Glutamatergic neuron (in vitro differentiated cells): ENCODE measurements at regions not wholly inside any gene's neighbourhood (a gene's known extent, or its start where the extent isn't known, plus 50 kb on each side); places are given as distances from the start of the nearest gene placed in this dataset.

Experiments used
- DNase-seq: peaks from one replicate; pipeline ENCODE4 v3.0.0; 2022
- H3K27ac Mint-ChIP-seq: one replicate; pipeline ENCODE4 v1.8.0; 2020; ENCODE audit warnings: mild to moderate bottlenecking, mixed read lengths, inconsistent platforms; ENCODE audit not compliant: unreplicated experiment
- H3K27me3 Mint-ChIP-seq: one replicate; pipeline ENCODE4 v1.8.0; 2020; ENCODE audit warnings: mild to moderate bottlenecking, moderate library complexity, mixed read lengths, inconsistent platforms; ENCODE audit not compliant: unreplicated experiment
- H3K36me3 Mint-ChIP-seq: one replicate; pipeline ENCODE4 v1.8.0; 2020; ENCODE audit warnings: mild to moderate bottlenecking, mixed read lengths, inconsistent platforms; ENCODE audit not compliant: unreplicated experiment
- H3K4me1 Mint-ChIP-seq: one replicate; pipeline ENCODE4 v1.8.0; 2020; ENCODE audit warnings: mild to moderate bottlenecking, low read depth, mixed read lengths, inconsistent platforms; ENCODE audit not compliant: unreplicated experiment
- H3K4me3 Mint-ChIP-seq: one replicate; pipeline ENCODE4 v1.8.0; 2020; ENCODE audit warnings: mild to moderate bottlenecking, mixed read lengths, inconsistent platforms; ENCODE audit not compliant: unreplicated experiment
- H3K9me3 Mint-ChIP-seq: one replicate; pipeline ENCODE4 v1.8.0; 2020; ENCODE audit warnings: mild to moderate bottlenecking, moderate library complexity, mixed read lengths, inconsistent platforms; ENCODE audit not compliant: unreplicated experiment
- TF ChIP-seq, protein P1 (sequence below): fragments of 200-600 bp; sonication (generic); IDR thresholded peaks from one replicate; pipeline ENCODE4 v1.5.0; 2021; ENCODE audit not compliant: partially characterized antibody, unreplicated experiment

DNA sequence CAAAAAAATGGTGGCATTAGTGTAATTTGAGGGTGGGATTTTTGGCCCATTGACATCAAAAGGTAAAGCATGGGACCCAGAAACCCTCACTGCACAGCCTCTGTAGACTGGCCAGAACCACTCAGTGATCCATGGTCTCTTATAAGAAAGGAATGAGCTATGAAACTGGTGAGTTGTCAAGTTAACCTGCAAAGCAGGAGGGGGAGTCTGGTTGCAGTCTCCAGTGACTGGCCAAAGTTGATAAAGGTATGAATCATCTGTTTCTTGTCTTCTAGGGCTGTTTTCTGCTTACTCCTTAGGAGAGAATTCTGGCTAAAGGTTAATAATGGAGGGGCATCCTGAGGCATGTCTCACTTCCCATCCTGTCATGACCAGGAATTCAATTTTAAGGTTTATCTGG lies 325.2 kb downstream of the TLR4 start:
- Mint-ChIP-seq H3K27me3 (peaks cover 6% of the 10 kb centered on the region), H3K36me3 (no peaks in the 10 kb centered on the region), H3K27ac (no peak overlapping the region), H3K4me3 (no peak overlapping the region), H3K9me3 (peaks cover 2% of the 10 kb centered on the region), H3K4me1 (peaks cover 9% of the 10 kb centered on the region)
- DNase-seq, result no peak
- TF ChIP-seq, protein P1, sequence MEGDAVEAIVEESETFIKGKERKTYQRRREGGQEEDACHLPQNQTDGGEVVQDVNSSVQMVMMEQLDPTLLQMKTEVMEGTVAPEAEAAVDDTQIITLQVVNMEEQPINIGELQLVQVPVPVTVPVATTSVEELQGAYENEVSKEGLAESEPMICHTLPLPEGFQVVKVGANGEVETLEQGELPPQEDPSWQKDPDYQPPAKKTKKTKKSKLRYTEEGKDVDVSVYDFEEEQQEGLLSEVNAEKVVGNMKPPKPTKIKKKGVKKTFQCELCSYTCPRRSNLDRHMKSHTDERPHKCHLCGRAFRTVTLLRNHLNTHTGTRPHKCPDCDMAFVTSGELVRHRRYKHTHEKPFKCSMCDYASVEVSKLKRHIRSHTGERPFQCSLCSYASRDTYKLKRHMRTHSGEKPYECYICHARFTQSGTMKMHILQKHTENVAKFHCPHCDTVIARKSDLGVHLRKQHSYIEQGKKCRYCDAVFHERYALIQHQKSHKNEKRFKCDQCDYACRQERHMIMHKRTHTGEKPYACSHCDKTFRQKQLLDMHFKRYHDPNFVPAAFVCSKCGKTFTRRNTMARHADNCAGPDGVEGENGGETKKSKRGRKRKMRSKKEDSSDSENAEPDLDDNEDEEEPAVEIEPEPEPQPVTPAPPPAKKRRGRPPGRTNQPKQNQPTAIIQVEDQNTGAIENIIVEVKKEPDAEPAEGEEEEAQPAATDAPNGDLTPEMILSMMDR, result no peak

DNA sequence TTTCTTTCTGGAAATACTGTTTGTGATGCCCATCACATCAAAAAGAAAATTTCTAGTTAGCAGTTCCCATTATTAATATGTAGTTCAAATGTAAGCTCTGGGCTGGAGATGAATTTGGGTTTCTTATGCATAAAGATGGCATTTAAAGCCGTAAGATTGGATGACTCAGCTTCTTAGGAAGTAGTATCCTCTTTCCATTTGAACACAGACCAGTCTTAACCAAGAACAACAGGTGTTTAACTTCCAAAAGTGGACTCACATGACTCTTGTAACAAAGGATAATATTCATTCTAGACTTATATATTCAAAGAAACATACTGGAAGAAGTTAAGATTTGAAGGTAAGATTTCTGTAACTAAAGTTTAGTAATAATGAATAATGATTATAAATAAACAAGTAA lies 330.5 kb downstream of the TLR4 start:
- no peak for DNase-seq
- Mint-ChIP-seq H3K4me1 (peaks cover 2% of the 10 kb centered on the region), H3K9me3 (no peaks in the 10 kb centered on the region)

DNA sequence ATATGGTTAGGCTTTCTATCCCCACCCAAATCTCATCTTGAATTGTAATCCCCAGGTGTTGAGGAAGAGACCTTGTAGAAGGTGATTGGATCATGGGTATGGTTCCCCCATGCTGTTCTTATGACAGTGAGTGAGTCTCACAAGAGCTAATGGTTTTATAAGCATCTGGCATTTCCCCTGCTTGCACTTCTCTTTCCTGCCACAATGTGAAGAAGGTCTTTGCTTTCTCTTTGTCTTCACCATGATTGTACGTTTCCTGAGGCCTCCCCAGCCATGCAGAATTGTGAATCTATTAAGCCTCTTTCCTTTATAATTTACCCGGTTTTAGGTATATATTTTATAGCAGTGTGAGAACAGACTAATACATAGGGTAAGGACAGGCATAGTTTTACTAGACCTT lies 334.5 kb downstream of the TLR4 start:
- Mint-ChIP-seq H3K27ac (no peak overlapping the region), H3K4me3 (no peak overlapping the region), H3K27me3 (no peaks in the 10 kb centered on the region), H3K4me1 (no peaks in the 10 kb centered on the region), H3K9me3 (no peaks in the 10 kb centered on the region), H3K36me3 (no peaks in the 10 kb centered on the region)
- DNase-seq, result no peak
- TF ChIP-seq, protein P1, result no peak

More for the DNA sequence above, 330.5 kb downstream of the TLR4 start:
- TF ChIP-seq, protein P1, result no peak
- Mint-ChIP-seq H3K27ac (no peak overlapping the region), H3K36me3 (no peaks in the 10 kb centered on the region), H3K4me3 (no peak overlapping the region), H3K27me3 (no peaks in the 10 kb centered on the region)

GRCh38 chr9:118058227-118058626 lies 354.0 kb downstream of the TLR4 start:
- Mint-ChIP-seq H3K9me3 (no peaks in the 10 kb centered on the region), H3K4me1 (no peaks in the 10 kb centered on the region), H3K27me3 (no peaks in the 10 kb centered on the region), H3K36me3 (no peaks in the 10 kb centered on the region), H3K27ac (no peak overlapping the region), H3K4me3 (no peak overlapping the region)
- TF ChIP-seq, protein P1, result no peak
- no peak for DNase-seq

- Mint-ChIP-seq H3K9me3 (no peaks in the 10 kb centered on the region), H3K36me3 (no peaks in the 10 kb centered on the region), H3K4me3 (no peak overlapping the region), H3K27ac (no peak overlapping the region), H3K4me1 (no peaks in the 10 kb centered on the region), H3K27me3 (no peaks in the 10 kb centered on the region)
- TF ChIP-seq, protein P1, result no peak
- DNase-seq, result no peak
These were observed 355.5 kb downstream of the TLR4 start for GRCh38 chr9:118059484-118060278.
